Spleen (tissue), 11 donors: ENCODE measurements at regions not wholly inside any gene's neighbourhood (a gene's known extent, or its start where the extent isn't known, plus 50 kb on each side); places are given as distances from the start of the nearest gene placed in this dataset.

Source experiments
- DNase-seq: peaks from one replicate; pipeline ENCODE4 v3.0.0-alpha.2; 2020
- H3K27ac ChIP-seq, 8 donors: fragments of 200-600 bp; sonication (generic) in 7 of 8; 1 replicate in 4 of 8; 2 replicates in 4 of 8; pipeline versions ENCODE4 v1.5.0 to v1.8.0; 2016 to 2021; ENCODE audit warnings: inconsistent platforms in 4 of 8, mild to moderate bottlenecking in 4 of 8, moderate library complexity in 1 of 8
- H3K27me3 ChIP-seq, 7 donors: fragments of 200-600 bp; sonication (generic) in 6 of 7; replicated peaks in 1 of 7; 1 replicate in 4 of 7; 2 replicates in 3 of 7; pipeline versions ENCODE4 v1.5.0 to v1.8.0; 2016 to 2021; ENCODE audit warnings: inconsistent platforms in 3 of 7, mild to moderate bottlenecking in 1 of 7
- H3K36me3 ChIP-seq, 6 donors: fragments of 200-600 bp; sonication (generic) in 5 of 6; 1 replicate in 4 of 6; 2 replicates in 2 of 6; pipeline versions ENCODE4 v1.5.0 to v1.8.0; 2016 to 2021; ENCODE audit warnings: inconsistent platforms in 2 of 6
- H3K4me1 ChIP-seq, 6 donors: fragments of 200-600 bp; sonication (generic) in 5 of 6; 1 replicate in 3 of 6; 2 replicates in 3 of 6; pipeline versions ENCODE4 v1.5.0 to v1.8.0; 2016 to 2021; ENCODE audit warnings: inconsistent platforms in 3 of 6
- H3K4me3 ChIP-seq, 8 donors: fragments of 200-600 bp; sonication (generic) in 7 of 8; 1 replicate in 4 of 8; 2 replicates in 4 of 8; pipeline versions ENCODE4 v1.5.0 to v1.8.0; 2016 to 2021; ENCODE audit warnings: inconsistent platforms in 4 of 8, mild to moderate bottlenecking in 4 of 8, moderate library complexity in 2 of 8
- H3K9me3 ChIP-seq, 8 donors: fragments of 200-600 bp; sonication (generic) in 7 of 8; 1 replicate in 4 of 8; 2 replicates in 4 of 8; pipeline versions ENCODE4 v1.5.0 to v1.8.0; 2016 to 2021; ENCODE audit warnings: inconsistent platforms in 4 of 8
- CTCF ChIP-seq, 11 experiments: fragments of 200-600 bp in 7 of 11; fragments of 450-650 bp in 4 of 11; sonication (generic) in 4 of 11; IDR thresholded peaks in 8 of 11; conservative IDR thresholded peaks in 3 of 11; 1 replicate in 7 of 11; 2 replicates in 4 of 11; pipeline versions ENCODE4 v1.4.0 to v1.8.0; 2016 to 2021; ENCODE audit warnings: antibody characterized with exemption in 11 of 11, inconsistent platforms in 4 of 11, mild to moderate bottlenecking in 1 of 11
- POLR2A ChIP-seq, 3 donors: fragments of 450-650 bp; IDR thresholded peaks; one replicate each; pipeline ENCODE4 v1.5.1; 2017; ENCODE audit warnings: antibody characterized with exemption in 3 of 3, mild to moderate bottlenecking in 1 of 3
- POLR2AphosphoS5 ChIP-seq, 3 donors: sonication (generic); formaldehyde crosslinking; IDR thresholded peaks; one replicate each; pipeline ENCODE4 v1.5.1; 2017; ENCODE audit warnings: antibody characterized with exemption in 3 of 3
- WGBS, 5 donors: extraction: QIAGEN DNeasy Blood & Tissue Kit in 3 of 5; methylation state at CpG; one replicate each; pipeline versions ENCODE4 v1.1.5 to v1.1.7; 2013 to 2018; 5-methylcytosine and 5-hydroxymethylcytosine counted together
- intact Hi-C: fragments of 100-400 bp; cut with DNase I; formaldehyde crosslinking; loops from one replicate; pipeline ENCODE4 v1.15.0; 2023; ENCODE audit warnings: low total_unique reads
- donor health status: healthy with polysubstance abuse.
- donor health status: DM: no; HTN: no; CAD: no; lungs with moderate emphysema.
- donor health status: DM: no; HTN: no; CAD: no.
- donor health status: Bipolar disorder and iron deficiency.
- donor health status: healthy.
- donor health status: DM: no; HTN: no; CAD: no.
- donor health status: DM: yes; HTN: yes; CAD: no.

DNA sequence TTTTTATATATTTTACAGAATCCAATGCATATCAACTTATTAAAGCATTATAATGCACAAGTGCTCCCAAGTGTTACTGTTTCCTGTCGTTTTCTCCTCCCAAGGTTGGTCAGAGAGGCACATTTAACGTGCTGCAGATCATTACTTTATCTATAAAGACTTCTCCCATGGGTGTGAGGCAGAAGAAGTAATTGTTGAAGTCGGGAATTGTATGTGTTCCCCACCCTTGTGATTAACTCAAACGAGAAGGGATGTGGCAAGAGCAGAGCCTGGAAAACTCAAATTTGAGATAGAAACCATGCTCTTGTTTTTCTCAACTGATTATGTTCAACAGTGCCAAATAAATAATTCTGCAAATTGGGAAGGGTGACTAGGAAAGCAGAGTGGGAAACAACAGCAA is 412.5 kb upstream of the ADAMTS5 start:
- H3K27me3 ChIP-seq, result no peaks in the 10 kb centered on the region
- no peak for TF ChIP-seq CTCF (IDR thresholded peaks at IDR 0.05 in 8 of 11, conservative IDR thresholded peaks at IDR 0.05 in 3 of 11)
- TF ChIP-seq POLR2A (IDR thresholded peaks at IDR 0.05), result no peak
- TF ChIP-seq POLR2AphosphoS5 (IDR thresholded peaks at IDR 0.05), result no peak
- no peak for DNase-seq
- H3K4me1 ChIP-seq, result no peaks in the 10 kb centered on the region
- 31 to 43% (median 35%) methylated on average over 4 of the region's 4 CpGs for WGBS, 5 donors
- H3K36me3 ChIP-seq, result no peaks in the 10 kb centered on the region
- peaks cover 0 to 9% (median 3%) of the 10 kb centered on the region in 8 donors for H3K9me3 ChIP-seq
- H3K27ac ChIP-seq, result peak overlapping the region in 1 of 8 donors; percentile 3
- H3K4me3 ChIP-seq, result no peak overlapping the region
- intact Hi-C loops, result no loop called here

GRCh38 chr21:27372381-27372780 is 405.5 kb upstream of the ADAMTS5 start:
- Histone ChIP-seq H3K9me3 (peaks cover 0 to 11% (median 0%) of the 10 kb centered on the region in 8 donors), H3K4me3 (no peak overlapping the region), H3K27ac (peak overlapping the region in 6 of 8 donors; percentile 26 to 79 (median 63)), H3K27me3 (no peaks in the 10 kb centered on the region), H3K36me3 (no peaks in the 10 kb centered on the region), H3K4me1 (peaks cover 5 to 18% (median 8%) of the 10 kb centered on the region in 6 donors)
- intact Hi-C loops, result no loop called here
- no peak for DNase-seq
- WGBS, 5 donors, result 55 to 69% (median 59%) methylated on average over 3 of the region's 3 CpGs
- TF ChIP-seq POLR2AphosphoS5 (IDR thresholded peaks at IDR 0.05) (no peak), CTCF (IDR thresholded peaks at IDR 0.05 in 8 of 11, conservative IDR thresholded peaks at IDR 0.05 in 3 of 11) (no peak), POLR2A (IDR thresholded peaks at IDR 0.05) (no peak)

- Histone ChIP-seq H3K4me1 (peaks cover 5 to 18% (median 8%) of the 10 kb centered on the region in 6 donors), H3K4me3 (no peak overlapping the region), H3K36me3 (no peaks in the 10 kb centered on the region), H3K27ac (peak overlapping the region in 6 of 8 donors; percentile 26 to 79 (median 63)), H3K9me3 (peaks cover 0 to 10% (median 0%) of the 10 kb centered on the region in 8 donors), H3K27me3 (no peaks in the 10 kb centered on the region)
- DNase-seq, result no peak
- TF ChIP-seq POLR2AphosphoS5 (IDR thresholded peaks at IDR 0.05) (no peak), POLR2A (IDR thresholded peaks at IDR 0.05) (no peak), CTCF (IDR thresholded peaks at IDR 0.05 in 8 of 11, conservative IDR thresholded peaks at IDR 0.05 in 3 of 11) (no peak)
- intact Hi-C loops, result no loop called here
Measured at GRCh38 chr21:27371975-27372331, 405.1 kb upstream of the ADAMTS5 start.

GRCh38 chr21:27371115-27371974 is 404.5 kb upstream of the ADAMTS5 start:
- Histone ChIP-seq H3K27ac (peak overlapping the region in 6 of 8 donors; percentile 26 to 79 (median 63)), H3K27me3 (no peaks in the 10 kb centered on the region), H3K4me3 (no peak overlapping the region), H3K4me1 (peaks cover 5 to 18% (median 8%) of the 10 kb centered on the region in 6 donors), H3K9me3 (peaks cover 0 to 10% (median 0%) of the 10 kb centered on the region in 8 donors), H3K36me3 (no peaks in the 10 kb centered on the region)
- TF ChIP-seq CTCF (IDR thresholded peaks at IDR 0.05 in 8 of 11, conservative IDR thresholded peaks at IDR 0.05 in 3 of 11), result no peak
- TF ChIP-seq POLR2AphosphoS5 (IDR thresholded peaks at IDR 0.05), result peak in 1 of 3 donors; percentile 19
- no peak for DNase-seq
- WGBS, 5 donors, result 35 to 63% (median 55%) methylated on average over 5 of the region's 5 CpGs
- intact Hi-C loops, result no loop called here
